ENCODE measurements at regions not wholly inside any gene's neighbourhood (a gene's known extent, or its start where the extent isn't known, plus 50 kb on each side); places are given as distances from the start of the nearest gene placed in this dataset.

- DNase-seq (ENCODE audit: low read depth in 2 of 2) = no peak
Measured at GRCh38 chr2:128726236-128726635, 407.6 kb upstream of the HS6ST1 start.

- no peak for DNase-seq (ENCODE audit: low read depth in 2 of 2)
Measured at GRCh38 chr2:128726911-128727310, 408.2 kb upstream of the HS6ST1 start.

GRCh38 chr2:128727404-128727803 is 408.7 kb upstream of the HS6ST1 start:
- no peak for DNase-seq (ENCODE audit: low read depth in 2 of 2)

GRCh38 chr2:128727914-128728313 is 409.2 kb upstream of the HS6ST1 start:
- DNase-seq (ENCODE audit: low read depth in 2 of 2) = no peak

GRCh38 chr2:128729051-128729450 is 410.4 kb upstream of the HS6ST1 start:
- DNase-seq (ENCODE audit: low read depth in 2 of 2) = no peak

- DNase-seq (ENCODE audit: low read depth in 2 of 2) = no peak
Measured at GRCh38 chr2:128731994-128732650, 413.5 kb upstream of the HS6ST1 start.

- no peak for DNase-seq (ENCODE audit: low read depth in 2 of 2)
Measured at GRCh38 chr2:128732976-128733431, 414.3 kb upstream of the HS6ST1 start.

GRCh38 chr2:128733450-128733849 is 414.8 kb upstream of the HS6ST1 start:
- no peak for DNase-seq (ENCODE audit: low read depth in 2 of 2)

GRCh38 chr2:128734521-128735295 is 416.0 kb upstream of the HS6ST1 start:
- no peak for DNase-seq (ENCODE audit: low read depth in 2 of 2)

GRCh38 chr2:128735296-128735960 is 416.8 kb upstream of the HS6ST1 start:
- no peak for DNase-seq (ENCODE audit: low read depth in 2 of 2)

GRCh38 chr2:128736046-128736688 is 417.5 kb upstream of the HS6ST1 start:
- DNase-seq (ENCODE audit: low read depth in 2 of 2) = no peak

GRCh38 chr2:128736689-128737545 is 418.2 kb upstream of the HS6ST1 start:
- no peak for DNase-seq (ENCODE audit: low read depth in 2 of 2)

GRCh38 chr2:128737546-128737826 is 418.8 kb upstream of the HS6ST1 start:
- no peak for DNase-seq (ENCODE audit: low read depth in 2 of 2)

- no peak for DNase-seq (ENCODE audit: low read depth in 2 of 2)
Measured at GRCh38 chr2:128738446-128739110, 419.9 kb upstream of the HS6ST1 start.

- no peak for DNase-seq (ENCODE audit: low read depth in 2 of 2)
Measured at GRCh38 chr2:128742467-128742866, 423.8 kb upstream of the HS6ST1 start.

- DNase-seq (ENCODE audit: low read depth in 2 of 2) = no peak
Measured at GRCh38 chr2:128745946-128746345, 427.3 kb upstream of the HS6ST1 start.

- DNase-seq (ENCODE audit: low read depth in 2 of 2) = no peak
Measured at GRCh38 chr2:128746356-128746755, 427.7 kb upstream of the HS6ST1 start.

GRCh38 chr2:128748336-128748735 is 429.7 kb upstream of the HS6ST1 start:
- DNase-seq (ENCODE audit: low read depth in 2 of 2) = no peak

- DNase-seq (ENCODE audit: low read depth in 2 of 2) = no peak
Measured at GRCh38 chr2:128748835-128749605, 430.4 kb upstream of the HS6ST1 start.
